Activated CD4-positive, CD25-positive, alpha-beta regulatory T cell treated with anti-CD3 and anti-CD28 coated beads, Interleukin-2, amount 50 U/mL, for 24 hours (primary cell): ENCODE measurements at regions not wholly inside any gene's neighbourhood (a gene's known extent, or its start where the extent isn't known, plus 50 kb on each side); places are given as distances from the start of the nearest gene placed in this dataset.

Experiments
- ATAC-seq, 2 donors: fragments of 150-1000 bp; cut with Tn5 transposase; one replicate each; pipeline ENCODE4 v1.10.0; 2021; ENCODE audit warnings: mild to moderate bottlenecking in 1 of 2, moderate library complexity in 1 of 2

GRCh38 chr6:144335311-144335861, 50.3 kb downstream of the UTRN start:
- ATAC-seq = no peak

DNA sequence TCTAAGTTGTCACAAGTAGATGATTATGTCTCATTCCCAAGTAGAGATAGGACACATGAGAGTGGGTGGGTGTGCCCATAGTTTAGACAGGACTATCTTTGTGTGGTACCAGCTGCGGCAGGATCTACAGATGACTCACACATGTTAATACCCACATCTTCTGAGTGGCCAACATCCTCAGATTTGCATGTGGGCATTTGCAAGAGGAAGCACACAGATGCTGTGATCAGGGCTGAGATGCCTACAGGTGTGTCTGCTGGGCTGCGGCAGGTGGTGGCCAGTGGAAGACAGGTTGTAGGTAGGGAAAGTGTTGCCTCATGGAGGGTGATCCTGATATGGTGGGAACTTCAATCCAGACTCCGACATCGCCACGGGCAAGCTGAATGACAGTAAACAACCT, 50.8 kb downstream of the UTRN start:
- ATAC-seq = peak; percentile 64 to 76

DNA sequence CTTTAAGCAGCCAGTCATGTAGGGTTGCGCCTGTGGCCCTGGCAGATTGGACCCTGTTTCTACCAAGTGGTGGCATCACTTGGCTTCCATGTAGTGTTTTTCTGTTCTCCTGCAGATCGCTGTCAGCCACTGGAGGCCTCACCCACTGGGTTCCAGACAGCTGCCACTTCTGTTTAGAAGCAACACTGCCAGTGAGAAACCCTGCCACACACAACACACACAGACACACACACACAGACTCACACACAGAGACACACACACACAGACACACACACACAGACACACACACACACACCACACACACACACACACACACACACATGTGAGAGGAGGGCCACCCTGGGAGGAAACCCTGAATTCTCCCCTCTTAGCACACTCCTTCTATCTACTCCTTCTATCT, 51.8 kb downstream of the UTRN start:
- no peak for ATAC-seq

- no peak for ATAC-seq
Measured at GRCh38 chr6:144338474-144338873, 53.3 kb downstream of the UTRN start.

DNA sequence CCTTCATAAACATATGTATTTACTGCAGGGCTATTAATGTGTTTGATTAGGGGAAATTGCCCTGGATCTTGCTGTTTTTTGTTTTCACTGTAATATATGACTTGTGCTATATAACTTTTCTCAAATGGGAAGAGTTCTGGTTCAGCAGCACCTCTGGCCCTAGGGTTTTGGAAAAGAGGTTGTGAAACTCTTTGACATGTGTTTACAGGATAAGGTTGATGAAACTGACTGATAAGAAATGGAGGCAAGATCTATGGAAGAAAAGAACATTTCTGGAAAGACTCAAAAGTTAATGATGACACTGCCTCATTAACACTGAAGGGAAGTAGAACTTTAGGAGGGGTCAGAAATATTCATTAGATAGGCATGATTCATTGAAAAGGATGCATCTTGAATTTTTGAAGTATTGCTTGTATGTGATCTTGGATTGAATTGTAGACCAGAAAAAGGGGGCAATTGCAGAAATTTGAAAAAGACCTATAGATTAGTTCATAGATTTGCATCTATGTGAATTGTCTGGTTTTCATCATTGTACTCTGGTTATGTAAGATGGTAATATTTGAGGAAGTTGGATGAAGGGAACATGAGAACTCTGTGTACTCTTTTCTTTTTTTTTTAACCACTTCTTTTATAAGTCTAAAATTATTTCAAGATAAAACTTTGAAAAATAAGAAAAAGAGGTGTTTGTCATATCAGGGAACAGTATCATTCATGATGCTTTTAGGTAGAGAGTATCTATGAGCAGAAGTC, 54.0 kb downstream of the UTRN start:
- no peak for ATAC-seq

- no peak for ATAC-seq
Measured at GRCh38 chr6:144339859-144340452, 54.8 kb downstream of the UTRN start.

- no peak for ATAC-seq
Measured at GRCh38 chr6:144340541-144341371, 55.6 kb downstream of the UTRN start.

DNA sequence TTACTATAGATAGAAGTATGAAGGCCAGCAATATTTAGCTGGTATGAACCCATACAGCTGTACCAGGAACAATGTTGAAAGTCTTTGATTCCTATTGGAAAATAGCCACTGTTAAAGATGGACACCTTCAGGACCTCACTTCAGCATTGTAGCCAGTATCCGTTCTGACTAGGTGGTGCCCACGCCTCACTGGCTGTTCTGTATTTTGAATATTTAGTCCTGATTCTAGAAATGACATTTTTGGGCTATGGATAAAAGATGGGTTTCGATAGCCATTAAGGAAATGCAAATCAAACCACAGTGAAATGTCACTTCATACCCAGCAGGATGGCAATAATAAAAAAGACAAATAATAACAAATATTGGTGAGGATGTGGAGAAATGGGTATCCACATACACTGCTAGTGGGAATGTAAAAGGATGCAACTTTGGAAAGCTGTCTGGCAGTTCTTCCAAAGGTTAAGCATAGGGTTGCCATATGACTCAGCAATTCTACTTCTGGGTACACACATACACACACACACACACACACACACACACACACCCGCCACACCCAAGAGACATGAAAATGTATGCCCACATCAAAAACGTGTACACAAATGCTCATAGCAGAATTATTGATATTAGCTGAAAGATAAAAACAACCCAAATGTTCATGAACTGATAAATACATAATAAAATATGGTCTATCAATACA, 56.8 kb downstream of the UTRN start:
- ATAC-seq = no peak

- peak; percentile 39 to 51 for ATAC-seq
Measured at GRCh38 chr6:144343701-144344428, 58.7 kb downstream of the UTRN start.

DNA sequence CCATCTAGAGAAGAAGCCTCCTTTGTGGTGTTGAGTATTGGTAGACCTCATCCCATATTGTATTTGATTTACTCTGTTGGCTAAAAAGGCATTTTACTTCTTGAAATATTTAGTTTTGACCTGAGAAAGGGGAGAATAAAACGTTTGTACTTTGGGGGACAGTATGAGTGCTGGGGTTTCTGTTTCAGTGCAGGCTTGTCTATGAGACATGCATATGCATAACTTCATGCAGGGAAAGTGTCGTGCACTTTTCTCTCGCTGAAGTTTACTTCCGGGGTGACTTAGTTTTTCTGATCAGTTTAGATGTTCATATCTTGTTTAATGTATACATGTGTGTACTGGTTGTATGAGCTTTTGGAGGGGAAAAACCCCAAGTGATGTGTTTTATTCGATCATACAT, 59.5 kb downstream of the UTRN start:
- ATAC-seq = peak; percentile 86 to 88

GRCh38 chr6:144345451-144345850, 60.3 kb downstream of the UTRN start:
- ATAC-seq = no peak

GRCh38 chr6:144346719-144347447, 61.7 kb downstream of the UTRN start:
- ATAC-seq = no peak

DNA sequence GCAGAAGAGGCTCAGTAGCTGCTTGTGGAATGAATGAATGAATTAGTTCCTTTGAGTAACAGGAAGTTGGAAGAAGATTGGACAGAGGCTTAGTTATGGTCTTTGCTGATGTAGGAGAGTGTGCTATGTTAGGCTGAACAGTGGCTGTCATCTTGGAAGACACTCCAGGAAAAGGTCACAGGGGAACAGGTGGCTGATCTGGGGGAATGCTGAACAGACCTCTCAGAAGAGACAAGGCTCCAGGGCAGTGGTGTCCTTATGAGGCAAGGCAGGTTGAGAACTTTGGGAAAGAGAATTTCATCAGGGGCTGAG, 62.3 kb downstream of the UTRN start:
- ATAC-seq = no peak

DNA sequence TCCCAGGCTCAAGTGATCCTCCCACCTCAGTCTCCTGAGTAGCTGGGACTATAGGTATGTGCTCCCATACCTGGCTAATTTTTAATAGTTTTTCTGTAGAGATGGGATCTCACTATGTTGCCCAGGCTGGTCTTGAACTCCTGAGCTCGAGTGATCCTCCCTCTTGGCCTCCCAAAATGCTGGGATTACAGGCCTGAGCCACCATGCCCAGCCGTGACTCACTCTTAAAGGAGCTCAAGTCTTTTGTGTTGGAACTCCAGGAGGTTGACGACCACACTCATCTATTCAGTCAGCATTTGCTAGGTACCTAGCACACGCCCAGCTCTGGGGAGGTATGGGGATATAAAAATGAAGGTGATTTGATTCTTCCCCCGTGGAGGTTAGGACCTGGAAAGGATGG, 62.8 kb downstream of the UTRN start:
- ATAC-seq = no peak

DNA sequence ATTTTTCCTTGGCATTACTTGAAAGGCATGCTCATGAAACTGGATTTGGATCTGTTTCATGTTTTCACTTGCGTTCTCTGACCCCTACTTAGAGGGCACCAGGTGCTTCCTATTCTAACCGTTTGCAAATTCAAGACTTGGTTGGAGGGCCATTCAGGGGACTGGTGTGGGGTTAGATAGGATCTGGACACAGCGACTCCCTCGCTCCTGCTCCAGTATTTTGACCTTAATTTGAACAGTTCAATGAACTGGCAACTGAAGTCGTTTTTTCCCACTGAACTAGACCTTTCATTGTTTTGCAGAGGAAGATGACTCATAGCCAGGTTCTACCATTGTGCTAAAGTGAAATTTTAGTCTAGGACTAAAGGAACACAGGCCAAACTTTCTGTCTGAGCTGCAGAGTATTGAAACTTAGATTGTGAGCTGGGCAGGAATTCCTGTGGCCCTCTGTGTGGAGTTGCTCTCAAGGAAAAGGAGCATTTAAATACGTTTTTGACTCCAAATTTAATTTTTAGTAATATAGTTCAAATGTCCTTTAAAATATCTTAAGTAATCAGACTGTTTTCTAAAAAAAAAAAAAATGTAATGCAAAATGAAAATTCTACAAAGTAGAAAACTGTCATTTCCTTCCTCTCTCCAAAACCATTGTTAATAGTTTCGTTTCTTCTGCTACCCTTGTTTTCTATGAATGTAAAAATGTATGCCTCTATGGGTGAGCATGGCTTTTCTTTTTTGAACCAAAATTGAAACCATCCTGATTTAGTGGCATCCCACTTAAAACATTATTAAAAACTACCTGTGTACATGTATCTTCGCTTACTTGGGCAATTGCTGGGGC, 64.8 kb downstream of the UTRN start:
- ATAC-seq = peak; percentile 43 to 48

GRCh38 chr6:144350528-144350880, 65.4 kb downstream of the UTRN start:
- no peak for ATAC-seq

DNA sequence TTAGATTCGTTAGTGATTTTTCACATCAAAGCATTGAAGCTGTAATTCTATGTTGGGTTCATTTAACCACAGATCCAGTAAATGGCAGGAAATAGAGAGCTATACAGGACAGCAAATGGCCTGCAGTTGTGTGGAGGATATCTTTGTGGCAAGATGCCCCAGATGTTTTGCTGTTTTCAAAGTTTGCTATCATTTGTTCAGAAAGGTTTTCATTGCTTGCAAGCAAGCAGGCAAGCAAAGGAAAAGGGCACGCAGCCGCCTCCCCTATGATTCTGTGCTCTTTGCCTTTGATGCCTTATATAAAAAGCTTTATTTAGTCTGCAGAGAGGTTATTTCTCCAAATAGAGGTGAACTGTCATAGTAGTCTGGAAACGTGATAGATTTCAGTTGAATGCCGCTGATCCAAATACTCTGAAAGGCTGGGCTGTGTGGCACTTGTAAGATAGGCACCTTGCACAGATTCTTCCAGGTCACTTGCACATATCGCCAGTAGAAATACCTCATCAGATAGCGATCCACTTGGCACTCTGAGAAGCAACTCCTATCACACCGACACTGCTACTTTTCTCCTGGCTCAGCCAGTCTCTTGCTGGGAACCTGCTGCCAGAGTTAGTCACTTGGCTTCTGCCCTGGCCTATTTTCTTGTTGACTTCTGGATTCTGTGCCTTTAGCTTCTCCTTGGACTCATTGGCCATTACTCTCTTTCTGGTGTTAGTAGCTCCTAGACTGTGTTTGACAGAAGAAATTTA, 66.4 kb downstream of the UTRN start:
- no peak for ATAC-seq

DNA sequence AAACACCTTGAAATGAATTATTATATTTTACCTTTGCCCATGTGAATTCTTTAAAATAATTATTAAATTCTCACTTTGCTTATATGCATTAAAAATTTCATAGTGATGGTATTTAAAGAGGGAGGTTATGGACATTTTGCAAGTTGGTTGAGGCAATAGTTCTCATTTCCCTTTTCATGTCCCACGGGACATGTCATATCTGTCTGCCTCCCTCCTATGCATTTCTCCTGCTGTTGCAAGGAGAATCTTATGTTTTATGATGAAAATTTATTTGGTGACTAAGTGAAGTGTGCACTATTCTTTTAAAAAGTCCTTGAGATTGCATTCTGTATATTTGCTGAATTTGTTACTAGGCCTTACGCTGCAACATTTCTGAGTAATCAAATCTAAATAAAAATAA, 67.2 kb downstream of the UTRN start:
- no peak for ATAC-seq

DNA sequence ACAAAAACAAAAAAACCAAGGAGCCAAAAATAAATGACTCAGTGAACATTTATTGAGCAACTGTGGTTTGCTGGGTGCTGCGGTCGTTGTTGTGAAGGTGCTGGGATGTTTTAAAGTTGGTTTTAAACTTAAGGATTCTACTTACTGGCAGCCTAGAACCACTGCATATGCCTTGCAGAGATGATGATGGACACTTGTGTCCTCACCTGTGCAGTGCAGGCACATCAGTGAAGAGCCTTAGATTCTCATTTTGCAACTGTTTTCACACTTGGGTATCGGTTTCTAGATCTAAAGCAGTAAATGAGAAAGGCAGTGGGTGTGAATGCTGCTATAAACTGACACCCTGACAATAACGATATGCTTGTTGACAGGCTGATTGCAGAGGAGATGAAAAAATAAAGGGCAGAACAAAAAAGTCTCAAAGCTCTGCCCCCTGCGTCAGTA, 68.8 kb downstream of the UTRN start:
- peak; percentile 83 to 88 for ATAC-seq

DNA sequence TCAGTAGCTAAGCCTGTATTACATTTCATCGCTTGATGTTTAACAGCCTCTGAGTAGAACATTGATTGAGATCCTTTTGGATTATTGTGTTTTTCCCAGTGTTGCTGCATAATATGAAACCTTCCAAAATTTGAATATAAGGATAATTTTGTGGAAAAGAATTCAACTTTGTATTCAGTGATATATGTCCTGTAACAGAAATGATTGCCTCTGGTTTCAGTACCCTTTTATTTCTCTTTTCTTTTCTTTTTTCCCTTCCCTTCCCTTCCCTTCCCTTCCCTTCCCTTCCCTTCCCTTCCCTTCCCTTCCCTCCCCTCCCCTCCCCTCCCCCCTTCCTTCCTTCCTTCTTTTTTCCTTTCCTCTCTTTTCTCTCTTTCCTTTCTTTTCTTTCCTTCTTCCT, 74.6 kb downstream of the UTRN start:
- no peak for ATAC-seq
